SKM-1 treated with dmso at 0.1 percent for 144 hours (cell line): ENCODE measurements at regions not wholly inside any gene's neighbourhood (a gene's known extent, or its start where the extent isn't known, plus 50 kb on each side); places are given as distances from the start of the nearest gene placed in this dataset.
"Not testable (repeated sequence)": the region's sequence is repeated elsewhere in the genome, so short reads cannot be mapped to it uniquely, and the experiment has no call there.

ENCODE experiments used
- DNase-seq: peaks from one replicate; lab custom pipeline; 2025; ENCODE audit not compliant: unreplicated experiment; lab: John Stamatoyannopoulos, UW

GRCh38 chr1:70667494-70668170, 256.6 kb downstream of the CTH start:
- no peak for DNase-seq

- no peak for DNase-seq
Observed at GRCh38 chr1:70671006-70671405, 259.9 kb downstream of the CTH start.

- no peak for DNase-seq
Observed at GRCh38 chr1:70672442-70672888, 261.4 kb downstream of the CTH start.

- no peak for DNase-seq
Observed at GRCh38 chr1:70674941-70675685, 264.0 kb downstream of the CTH start.

GRCh38 chr1:70675737-70676156, 264.7 kb downstream of the CTH start:
- no peak for DNase-seq

GRCh38 chr1:70685300-70686286, 274.5 kb downstream of the CTH start:
- DNase-seq: peak; percentile 66

GRCh38 chr1:70688580-70688979, 277.5 kb downstream of the CTH start:
- no peak for DNase-seq

- no peak for DNase-seq
Observed at GRCh38 chr1:70706381-70707037, 295.4 kb downstream of the CTH start.

- no peak for DNase-seq
Observed at GRCh38 chr1:70707214-70707613, 296.1 kb downstream of the CTH start.

GRCh38 chr1:70714149-70714548, 303.1 kb downstream of the CTH start:
- DNase-seq: no peak

GRCh38 chr1:70717211-70717610, 306.1 kb downstream of the CTH start:
- DNase-seq: no peak

- no peak for DNase-seq
Observed at GRCh38 chr1:70717656-70718055, 306.6 kb downstream of the CTH start.

GRCh38 chr1:70718086-70718630, 307.1 kb downstream of the CTH start:
- no peak for DNase-seq

GRCh38 chr1:70719154-70719553, 308.1 kb downstream of the CTH start:
- DNase-seq: no peak

- DNase-seq: no peak
Observed at GRCh38 chr1:70720109-70720508, 309.0 kb downstream of the CTH start.

GRCh38 chr1:70720521-70720920, 309.5 kb downstream of the CTH start:
- no peak for DNase-seq

- no peak for DNase-seq
Observed at GRCh38 chr1:70727886-70728489, 316.9 kb downstream of the CTH start.

GRCh38 chr1:70736518-70736917, 311.1 kb downstream of the PTGER3 start:
- not testable (repeated sequence) for DNase-seq

- no peak for DNase-seq
Observed at GRCh38 chr1:70737125-70737524, 310.5 kb downstream of the PTGER3 start.

- DNase-seq: no peak
Observed at GRCh38 chr1:70738624-70739023, 309.0 kb downstream of the PTGER3 start.
